ENCODE measurements at regions not wholly inside any gene's neighbourhood (a gene's known extent, or its start where the extent isn't known, plus 50 kb on each side); places are given as distances from the start of the nearest gene placed in this dataset.

GRCh38 chr14:27253966-27254365 is 656.1 kb upstream of the NOVA1 start:
- intact Hi-C loops (cut with DNase I; ENCODE audit: low total_unique reads), result no loop called here
- 26 to 40% methylated on average over 4 of the region's 4 CpGs for WGBS, 2 donors
- Histone ChIP-seq H3K36me3 (ENCODE audit: low read depth, missing control alignments) (no peaks in the 10 kb centered on the region), H3K27me3 (no peaks in the 10 kb centered on the region), H3K27ac (no peak overlapping the region), H3K9me3 (no peaks in the 10 kb centered on the region), H3K4me1 (no peaks in the 10 kb centered on the region), H3K4me3 (no peak overlapping the region)
- no peak for DNase-seq
- TF ChIP-seq, protein P1, sequence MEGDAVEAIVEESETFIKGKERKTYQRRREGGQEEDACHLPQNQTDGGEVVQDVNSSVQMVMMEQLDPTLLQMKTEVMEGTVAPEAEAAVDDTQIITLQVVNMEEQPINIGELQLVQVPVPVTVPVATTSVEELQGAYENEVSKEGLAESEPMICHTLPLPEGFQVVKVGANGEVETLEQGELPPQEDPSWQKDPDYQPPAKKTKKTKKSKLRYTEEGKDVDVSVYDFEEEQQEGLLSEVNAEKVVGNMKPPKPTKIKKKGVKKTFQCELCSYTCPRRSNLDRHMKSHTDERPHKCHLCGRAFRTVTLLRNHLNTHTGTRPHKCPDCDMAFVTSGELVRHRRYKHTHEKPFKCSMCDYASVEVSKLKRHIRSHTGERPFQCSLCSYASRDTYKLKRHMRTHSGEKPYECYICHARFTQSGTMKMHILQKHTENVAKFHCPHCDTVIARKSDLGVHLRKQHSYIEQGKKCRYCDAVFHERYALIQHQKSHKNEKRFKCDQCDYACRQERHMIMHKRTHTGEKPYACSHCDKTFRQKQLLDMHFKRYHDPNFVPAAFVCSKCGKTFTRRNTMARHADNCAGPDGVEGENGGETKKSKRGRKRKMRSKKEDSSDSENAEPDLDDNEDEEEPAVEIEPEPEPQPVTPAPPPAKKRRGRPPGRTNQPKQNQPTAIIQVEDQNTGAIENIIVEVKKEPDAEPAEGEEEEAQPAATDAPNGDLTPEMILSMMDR (IDR thresholded peaks at IDR 0.05), result no peak
- TF ChIP-seq POLR2A (IDR thresholded peaks at IDR 0.05), result no peak

DNA sequence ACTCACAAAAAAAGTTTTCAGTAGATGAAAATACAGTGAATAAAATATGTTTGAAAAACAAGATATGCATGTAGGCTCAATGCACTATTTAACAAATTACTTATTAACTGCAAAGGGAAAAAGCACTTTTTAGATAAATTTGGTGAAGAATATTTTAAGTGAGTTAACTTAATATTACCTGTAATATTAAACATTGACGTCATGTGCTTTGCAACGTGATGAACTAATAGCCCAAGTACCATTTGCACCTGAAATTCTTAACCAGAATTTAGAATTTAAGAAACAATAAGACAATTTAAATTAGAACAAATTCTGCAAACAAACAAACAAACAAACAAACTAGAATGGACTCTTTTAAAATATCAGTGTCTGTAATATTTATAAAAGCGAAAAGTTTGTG is 659.0 kb upstream of the NOVA1 start:
- Histone ChIP-seq H3K36me3 (ENCODE audit: low read depth, missing control alignments) (no peaks in the 10 kb centered on the region), H3K4me1 (no peaks in the 10 kb centered on the region), H3K9me3 (no peaks in the 10 kb centered on the region), H3K27me3 (no peaks in the 10 kb centered on the region), H3K27ac (no peak overlapping the region), H3K4me3 (no peak overlapping the region)
- WGBS, 2 donors, result 90 to 95% methylated on average over 3 of the region's 3 CpGs
- no peak for TF ChIP-seq POLR2A (IDR thresholded peaks at IDR 0.05)
- TF ChIP-seq, protein P1 (IDR thresholded peaks at IDR 0.05), result no peak
- intact Hi-C loops (cut with DNase I; ENCODE audit: low total_unique reads), result no loop called here
- no peak for DNase-seq

DNA sequence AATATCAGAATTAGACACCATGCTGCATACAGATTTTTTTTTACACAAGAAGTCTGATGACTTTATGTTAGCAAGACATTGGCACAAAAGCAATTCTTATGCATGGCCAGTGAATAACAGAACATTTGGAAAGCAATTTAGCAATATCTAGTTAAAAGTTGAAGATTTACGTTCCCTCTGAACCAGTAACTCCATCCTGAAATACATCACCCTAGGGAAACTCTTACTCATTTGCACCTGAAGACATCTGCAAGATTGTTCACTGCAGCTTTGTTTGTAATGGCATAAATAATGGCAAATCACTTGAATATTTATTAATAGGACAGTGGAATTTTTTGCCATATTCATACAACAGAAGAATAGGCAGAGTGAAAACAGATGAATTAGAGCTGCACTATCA is 670.0 kb upstream of the NOVA1 start:
- intact Hi-C loops (cut with DNase I; ENCODE audit: low total_unique reads), result no loop called here
- Histone ChIP-seq H3K4me3 (no peak overlapping the region), H3K4me1 (no peaks in the 10 kb centered on the region), H3K27me3 (no peaks in the 10 kb centered on the region), H3K27ac (no peak overlapping the region), H3K36me3 (ENCODE audit: low read depth, missing control alignments) (no peaks in the 10 kb centered on the region), H3K9me3 (no peaks in the 10 kb centered on the region)
- DNase-seq, result no peak
- 74 to 87% methylated on average over 1 of the region's 1 CpG for WGBS, 2 donors
- no peak for TF ChIP-seq POLR2A (IDR thresholded peaks at IDR 0.05)
- TF ChIP-seq, protein P1 (IDR thresholded peaks at IDR 0.05), result no peak

- Histone ChIP-seq H3K27me3 (no peaks in the 10 kb centered on the region), H3K36me3 (ENCODE audit: low read depth, missing control alignments) (no peaks in the 10 kb centered on the region), H3K4me1 (no peaks in the 10 kb centered on the region), H3K27ac (no peak overlapping the region), H3K9me3 (no peaks in the 10 kb centered on the region), H3K4me3 (no peak overlapping the region)
- DNase-seq, result no peak
- intact Hi-C loops (cut with DNase I; ENCODE audit: low total_unique reads), result no loop called here
- TF ChIP-seq, protein P1 (IDR thresholded peaks at IDR 0.05), result no peak
- 53 to 69% methylated on average over 6 of the region's 6 CpGs for WGBS, 2 donors
Observed at GRCh38 chr14:27270716-27271115, 672.9 kb upstream of the NOVA1 start.

DNA sequence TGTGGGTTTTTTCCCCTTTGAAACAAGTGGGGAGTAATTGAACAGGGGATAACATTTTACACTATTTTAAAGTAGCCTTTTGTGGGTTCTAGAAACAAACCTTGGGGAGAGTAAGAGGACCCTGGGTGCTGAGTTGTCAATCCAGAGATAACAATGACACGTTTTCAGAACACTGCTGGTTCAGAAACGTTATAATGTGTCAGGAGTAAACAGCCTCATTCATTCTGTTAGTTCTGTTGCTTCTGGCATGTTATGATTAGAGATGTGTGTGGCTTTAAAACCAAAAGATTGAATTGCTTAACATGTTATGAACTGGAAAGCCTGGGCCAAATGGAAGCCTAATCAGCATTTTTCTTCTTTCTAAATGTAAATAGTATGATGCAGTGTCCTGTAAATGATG is 680.5 kb upstream of the NOVA1 start:
- intact Hi-C loops (cut with DNase I; ENCODE audit: low total_unique reads), result no loop called here
- no peak overlapping the region for H3K4me3 ChIP-seq
- H3K36me3 ChIP-seq (ENCODE audit: low read depth, missing control alignments), result no peaks in the 10 kb centered on the region
- H3K4me1 ChIP-seq, result no peaks in the 10 kb centered on the region
- DNase-seq, result no peak
- H3K27me3 ChIP-seq, result no peaks in the 10 kb centered on the region
- TF ChIP-seq, protein P1 (IDR thresholded peaks at IDR 0.05), result no peak
- TF ChIP-seq POLR2A (IDR thresholded peaks at IDR 0.05), result no peak
- H3K9me3 ChIP-seq, result no peaks in the 10 kb centered on the region
- no peak overlapping the region for H3K27ac ChIP-seq
- WGBS, 2 donors, result 27 to 41% methylated on average over 2 of the region's 2 CpGs
